Bronchial epithelial cell (primary cell): ENCODE measurements at regions not wholly inside any gene's neighbourhood (a gene's known extent, or its start where the extent isn't known, plus 50 kb on each side); places are given as distances from the start of the nearest gene placed in this dataset.

Experiments
- DNase-seq: peaks from one replicate; pipeline ENCODE4 v3.0.0-alpha.2; 2010; ENCODE audit warnings: low read depth
- FAIRE-seq: peaks from 2 replicates; lab custom pipeline; 2011; peaks lifted over from hg19 to GRCh38; lab: Jason Lieb, UNC
- H3K27me3 ChIP-seq: 2 replicates; pipeline ENCODE4 v1.5.1; 2011; ENCODE audit warnings: low read length; ENCODE audit not compliant: control insufficient read depth, insufficient read depth
- H3K36me3 ChIP-seq: 2 replicates; pipeline ENCODE4 v1.5.1; 2011; ENCODE audit warnings: low read length; ENCODE audit not compliant: control insufficient read depth, insufficient read depth
- H3K4me3 ChIP-seq: 2 replicates; pipeline ENCODE4 v1.5.1; 2011; ENCODE audit warnings: mild to moderate bottlenecking, low read depth, low read length, control low read depth
- CTCF ChIP-seq: IDR thresholded peaks from 2 replicates; pipeline ENCODE4 v1.5.1; 2011; ENCODE audit warnings: mild to moderate bottlenecking, moderate library complexity, low read length, control low read depth, inconsistent platforms; ENCODE audit not compliant: insufficient read depth, severe bottlenecking

DNA sequence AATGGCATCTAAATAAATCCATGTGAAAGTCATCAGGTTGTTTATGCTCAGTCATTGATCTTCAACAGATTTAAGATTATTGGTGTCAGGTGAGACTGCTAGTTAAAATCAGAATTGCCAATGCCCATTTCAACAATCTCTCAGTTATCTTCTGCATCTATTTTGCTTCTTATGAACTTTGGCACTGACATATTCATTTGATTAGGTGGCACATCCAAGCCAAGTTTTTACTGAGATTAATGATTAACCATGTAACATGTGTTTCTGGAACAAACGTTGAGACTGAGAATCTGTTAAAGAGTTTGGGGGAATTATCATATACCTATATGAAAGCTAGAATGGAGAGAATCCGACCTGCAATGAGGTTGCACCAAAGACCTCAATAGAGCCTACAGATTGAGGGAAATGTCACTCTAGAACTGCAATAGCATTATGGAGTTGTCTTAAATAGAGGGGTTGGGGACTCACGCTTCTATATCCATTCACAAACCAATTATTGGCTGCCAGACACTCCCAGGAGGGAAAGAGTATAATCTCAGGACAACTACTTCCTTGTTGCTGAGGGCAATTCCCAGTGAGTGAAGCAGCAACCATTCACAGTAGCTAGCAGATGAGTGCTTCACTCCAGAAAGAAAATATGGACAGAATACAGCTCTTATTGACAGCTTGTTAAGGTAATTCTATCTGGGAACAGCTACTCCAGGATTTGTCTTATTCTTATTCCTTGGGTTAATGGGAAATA, 891.3 kb downstream of the SQOR start:
- Histone ChIP-seq H3K4me3 (no peak overlapping the region), H3K27me3 (no peaks in the 10 kb centered on the region), H3K36me3 (no peaks in the 10 kb centered on the region)
- DNase-seq, result no peak
- FAIRE-seq, result no peak
- no peak for TF ChIP-seq CTCF

- DNase-seq, result no peak
- no peak for TF ChIP-seq CTCF
- Histone ChIP-seq H3K4me3 (no peak overlapping the region), H3K27me3 (no peaks in the 10 kb centered on the region), H3K36me3 (no peaks in the 10 kb centered on the region)
- FAIRE-seq, result no peak
Measured at GRCh38 chr15:46526726-46527110, 891.9 kb downstream of the SQOR start.

DNA sequence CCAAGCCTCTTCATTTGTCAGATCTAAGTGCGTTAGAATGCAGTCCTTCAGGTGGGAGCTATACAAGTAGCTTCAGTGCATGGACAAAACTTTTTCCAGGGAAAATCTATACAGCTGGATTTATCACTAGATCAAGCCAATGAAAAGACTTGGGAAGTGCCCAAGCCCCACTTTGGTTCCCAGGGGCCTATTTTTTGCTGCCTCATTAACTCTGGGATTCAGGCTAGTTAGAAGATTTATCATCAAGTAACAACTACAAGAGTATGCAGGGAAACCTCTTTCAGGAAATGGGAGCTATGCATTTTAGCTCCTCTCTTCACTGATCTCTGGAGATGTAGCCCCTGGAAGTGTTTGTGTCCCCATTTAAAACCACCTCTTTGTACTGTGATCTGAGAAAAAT, 908.8 kb downstream of the SQOR start:
- no peak for TF ChIP-seq CTCF
- no peak overlapping the region for H3K4me3 ChIP-seq
- no peak for FAIRE-seq
- H3K36me3 ChIP-seq, result no peaks in the 10 kb centered on the region
- no peaks in the 10 kb centered on the region for H3K27me3 ChIP-seq
- no peak for DNase-seq

GRCh38 chr15:46548989-46549388, 914.2 kb downstream of the SQOR start:
- Histone ChIP-seq H3K27me3 (no peaks in the 10 kb centered on the region), H3K36me3 (no peaks in the 10 kb centered on the region), H3K4me3 (no peak overlapping the region)
- no peak for TF ChIP-seq CTCF
- FAIRE-seq, result no peak
- DNase-seq, result no peak

GRCh38 chr15:46552316-46552715, 917.5 kb downstream of the SQOR start:
- TF ChIP-seq CTCF, result no peak
- Histone ChIP-seq H3K27me3 (no peaks in the 10 kb centered on the region), H3K36me3 (no peaks in the 10 kb centered on the region), H3K4me3 (no peak overlapping the region)
- no peak for FAIRE-seq
- DNase-seq, result no peak

DNA sequence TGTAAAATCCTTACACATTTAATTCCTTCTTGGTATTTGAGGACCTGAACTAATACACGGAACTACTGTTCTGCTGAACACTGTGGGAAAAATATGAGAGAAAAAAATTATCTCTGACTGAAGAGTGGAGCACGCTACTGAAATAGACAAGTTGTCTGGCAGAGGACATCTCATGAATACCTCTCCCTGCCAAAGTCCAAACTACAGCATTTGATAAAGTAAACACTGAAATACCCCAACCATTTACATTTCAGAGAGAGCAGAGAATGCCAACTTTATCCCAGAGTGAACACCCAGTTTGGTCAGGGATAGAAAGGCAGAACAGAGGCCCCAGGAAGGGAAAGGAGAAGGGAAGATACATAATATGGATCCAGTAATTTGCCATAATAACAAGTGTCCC, 920.7 kb downstream of the SQOR start:
- no peaks in the 10 kb centered on the region for H3K27me3 ChIP-seq
- H3K4me3 ChIP-seq, result no peak overlapping the region
- DNase-seq, result no peak
- no peaks in the 10 kb centered on the region for H3K36me3 ChIP-seq
- FAIRE-seq, result no peak
- no peak for TF ChIP-seq CTCF
